ENCODE measurements at regions not wholly inside any gene's neighbourhood (a gene's known extent, or its start where the extent isn't known, plus 50 kb on each side); places are given as distances from the start of the nearest gene placed in this dataset.
A peak's percentile ranks its signal among the peaks of the same experiment; 100 is the strongest.

GRCh38 chr5:104178829-104179456, 616.4 kb upstream of the NUDT12 start:
- no peaks in the 10 kb centered on the region for H3K79me2 ChIP-seq (ENCODE audit: insufficient read depth, low read length)
- intact Hi-C loops (cut with micrococcal nuclease): loop anchor here (1.0 to 5.0 kb wide), 4 partner anchors 237 to 592 kb away; no protein-coding TSS in a partner anchor
- H3K9me3 ChIP-seq (ENCODE audit: control insufficient read depth in 1 of 2, insufficient read depth in 1 of 2, low read depth in 1 of 2, low read length in 2 of 2): no peaks in the 10 kb centered on the region
- peak; percentile 99 for ATAC-seq
- H3K4me2 ChIP-seq (ENCODE audit: low read length): no peak overlapping the region
- H3K9me2 ChIP-seq (ENCODE audit: insufficient read depth): no peaks in the 10 kb centered on the region
- H3K27me3 ChIP-seq (ENCODE audit: insufficient read depth, low read length): no peaks in the 10 kb centered on the region
- CTCF ChIA-PET: interaction anchor here (0.6 to 3.9 kb wide), 15 partner anchors 10 to 920 kb away, joined by 3 to 64 read pairs (median 4); partner anchors contain the start of gene MACIR
- H3K4me3 ChIP-seq (replicated peaks in 1 of 2; ENCODE audit: low read depth in 1 of 2, low read length in 2 of 2): no peak overlapping the region
- POLR2A ChIA-PET: no interaction called here
- H3K4me1 ChIP-seq (ENCODE audit: control insufficient read depth in 1 of 2, insufficient read depth in 2 of 2, low read length in 2 of 2): peaks cover 0 to 2% of the 10 kb centered on the region in 2 experiments; a peak in 1 of 4 replicates
- TF ChIP-seq EZH2 (IDR thresholded peaks at IDR 0.05): no peak
- no peak for TF ChIP-seq TCF7L2 (IDR thresholded peaks at IDR 0.05; ENCODE audit: borderline replicate concordance, extremely low read depth, insufficient read depth, insufficient read length)
- TF ChIP-seq ATF3 (IDR thresholded peaks at IDR 0.05): no peak
- peak; percentile 80 for TF ChIP-seq MAX (IDR thresholded peaks at IDR 0.05)
- no peak for TF ChIP-seq CBX3 (IDR thresholded peaks at IDR 0.05; ENCODE audit: low read depth)
- TF ChIP-seq RAD21 (IDR thresholded peaks at IDR 0.05; ENCODE audit: low read depth): peak; percentile 87
- no peak for TF ChIP-seq SP1 (IDR thresholded peaks at IDR 0.05; ENCODE audit: low read depth)
- peak; percentile 45 to 75 (median 55); a peak in 5 of 6 replicates for TF ChIP-seq CTCF (IDR thresholded peaks at IDR 0.05 in 2 of 3, conservative IDR thresholded peaks at IDR 0.05 in 1 of 3; ENCODE audit: borderline replicate concordance in 1 of 3, insufficient read depth in 1 of 3, low read depth in 2 of 3, low read length in 2 of 3)
- no peak overlapping the region for H2AFZ ChIP-seq (ENCODE audit: low read depth, low read length, poor library complexity, severe bottlenecking)
- DNase-seq (ENCODE audit: low read depth, low spot score): peak; percentile 68
- no TSS peak for BruUV-seq (replicated peaks)
- H3K36me3 ChIP-seq (ENCODE audit: control insufficient read depth in 1 of 2, insufficient read depth in 2 of 2, low read length in 2 of 2): no peaks in the 10 kb centered on the region
- H4K20me1 ChIP-seq (ENCODE audit: insufficient read depth): no peaks in the 10 kb centered on the region
- H3K9ac ChIP-seq (ENCODE audit: low read length): no peak overlapping the region
- RAD21 ChIA-PET (ENCODE audit: low non-redundant PET in 1 of 2, low total read pairs in 2 of 2, uncharacterized antibody in 2 of 2, unreplicated experiment in 2 of 2): interaction anchor here (0.6 to 2.4 kb wide), 7 partner anchors 98 to 593 kb away, joined by 3 to 14 read pairs (median 5); no protein-coding TSS in a partner anchor
- no peak overlapping the region for H3K27ac ChIP-seq (ENCODE audit: low read depth, low read length)

All from HCT116 (cell line).